Neural cell (in vitro differentiated cells): ENCODE measurements at regions not wholly inside any gene's neighbourhood (a gene's known extent, or its start where the extent isn't known, plus 50 kb on each side); places are given as distances from the start of the nearest gene placed in this dataset.

Experiments used
- EP300 ChIP-seq: fragments of 450-650 bp; conservative IDR thresholded peaks from 2 replicates; pipeline ENCODE4 v1.6.1; 2014; ENCODE audit warnings: antibody characterized with exemption, mild to moderate bottlenecking, moderate library complexity; ENCODE audit not compliant: poor library complexity, severe bottlenecking
- EZH2 ChIP-seq: fragments of 200-600, 300-800 bp; shearing (Covaris generic), sonication (generic); IDR thresholded peaks from 2 replicates; pipeline ENCODE4 v1.6.1; 2014; ENCODE audit warnings: antibody characterized with exemption, low read length, borderline replicate concordance, mild to moderate bottlenecking; ENCODE audit not compliant: insufficient read depth, poor library complexity, severe bottlenecking
- POLR2AphosphoS5 ChIP-seq: IDR thresholded peaks from 2 replicates; pipeline ENCODE4 v1.6.1; 2012
- SMC3 ChIP-seq: fragments of 450-650 bp; conservative IDR thresholded peaks from 2 replicates; pipeline ENCODE4 v1.6.1; 2014; ENCODE audit warnings: antibody characterized with exemption, mild to moderate bottlenecking, moderate library complexity; ENCODE audit not compliant: poor library complexity
- TAF1 ChIP-seq: IDR thresholded peaks from 2 replicates; pipeline ENCODE4 v1.6.1; 2012; ENCODE audit warnings: low read depth
- TF ChIP-seq, protein P1 (sequence below): fragments of 450-650 bp; IDR thresholded peaks from 2 replicates; pipeline ENCODE4 v1.5.1; 2014; ENCODE audit warnings: antibody characterized with exemption, mild to moderate bottlenecking, moderate library complexity; ENCODE audit not compliant: poor library complexity, severe bottlenecking
- TF ChIP-seq, protein P2 (sequence below): IDR thresholded peaks from 2 replicates; pipeline ENCODE4 v1.6.1; 2012; ENCODE audit warnings: borderline replicate concordance

DNA sequence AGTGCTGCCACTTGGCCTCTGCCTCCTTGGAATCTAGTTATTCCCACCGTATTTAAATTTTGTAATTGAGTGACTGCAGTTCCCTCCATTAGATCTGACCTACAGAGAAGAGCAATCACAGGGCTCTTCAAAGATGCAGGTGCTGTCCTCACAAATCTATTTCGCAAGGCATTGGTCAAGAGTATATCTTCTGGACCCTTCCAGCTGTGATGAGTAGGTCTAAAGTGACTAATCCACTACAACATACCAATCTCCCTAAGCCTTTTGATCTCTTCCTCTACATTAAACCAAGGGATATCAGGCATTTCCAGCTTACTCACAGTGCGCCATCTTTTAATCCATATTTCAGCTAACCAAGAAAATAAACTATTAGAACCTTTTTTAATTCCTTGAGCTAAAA, 65.1 kb upstream of the COL3A1 start:
- TF ChIP-seq, protein P1, sequence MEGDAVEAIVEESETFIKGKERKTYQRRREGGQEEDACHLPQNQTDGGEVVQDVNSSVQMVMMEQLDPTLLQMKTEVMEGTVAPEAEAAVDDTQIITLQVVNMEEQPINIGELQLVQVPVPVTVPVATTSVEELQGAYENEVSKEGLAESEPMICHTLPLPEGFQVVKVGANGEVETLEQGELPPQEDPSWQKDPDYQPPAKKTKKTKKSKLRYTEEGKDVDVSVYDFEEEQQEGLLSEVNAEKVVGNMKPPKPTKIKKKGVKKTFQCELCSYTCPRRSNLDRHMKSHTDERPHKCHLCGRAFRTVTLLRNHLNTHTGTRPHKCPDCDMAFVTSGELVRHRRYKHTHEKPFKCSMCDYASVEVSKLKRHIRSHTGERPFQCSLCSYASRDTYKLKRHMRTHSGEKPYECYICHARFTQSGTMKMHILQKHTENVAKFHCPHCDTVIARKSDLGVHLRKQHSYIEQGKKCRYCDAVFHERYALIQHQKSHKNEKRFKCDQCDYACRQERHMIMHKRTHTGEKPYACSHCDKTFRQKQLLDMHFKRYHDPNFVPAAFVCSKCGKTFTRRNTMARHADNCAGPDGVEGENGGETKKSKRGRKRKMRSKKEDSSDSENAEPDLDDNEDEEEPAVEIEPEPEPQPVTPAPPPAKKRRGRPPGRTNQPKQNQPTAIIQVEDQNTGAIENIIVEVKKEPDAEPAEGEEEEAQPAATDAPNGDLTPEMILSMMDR, result no peak
- TF ChIP-seq EP300 (no peak), TAF1 (no peak), POLR2AphosphoS5 (no peak), EZH2 (no peak), SMC3 (no peak)
- TF ChIP-seq, protein P2, sequence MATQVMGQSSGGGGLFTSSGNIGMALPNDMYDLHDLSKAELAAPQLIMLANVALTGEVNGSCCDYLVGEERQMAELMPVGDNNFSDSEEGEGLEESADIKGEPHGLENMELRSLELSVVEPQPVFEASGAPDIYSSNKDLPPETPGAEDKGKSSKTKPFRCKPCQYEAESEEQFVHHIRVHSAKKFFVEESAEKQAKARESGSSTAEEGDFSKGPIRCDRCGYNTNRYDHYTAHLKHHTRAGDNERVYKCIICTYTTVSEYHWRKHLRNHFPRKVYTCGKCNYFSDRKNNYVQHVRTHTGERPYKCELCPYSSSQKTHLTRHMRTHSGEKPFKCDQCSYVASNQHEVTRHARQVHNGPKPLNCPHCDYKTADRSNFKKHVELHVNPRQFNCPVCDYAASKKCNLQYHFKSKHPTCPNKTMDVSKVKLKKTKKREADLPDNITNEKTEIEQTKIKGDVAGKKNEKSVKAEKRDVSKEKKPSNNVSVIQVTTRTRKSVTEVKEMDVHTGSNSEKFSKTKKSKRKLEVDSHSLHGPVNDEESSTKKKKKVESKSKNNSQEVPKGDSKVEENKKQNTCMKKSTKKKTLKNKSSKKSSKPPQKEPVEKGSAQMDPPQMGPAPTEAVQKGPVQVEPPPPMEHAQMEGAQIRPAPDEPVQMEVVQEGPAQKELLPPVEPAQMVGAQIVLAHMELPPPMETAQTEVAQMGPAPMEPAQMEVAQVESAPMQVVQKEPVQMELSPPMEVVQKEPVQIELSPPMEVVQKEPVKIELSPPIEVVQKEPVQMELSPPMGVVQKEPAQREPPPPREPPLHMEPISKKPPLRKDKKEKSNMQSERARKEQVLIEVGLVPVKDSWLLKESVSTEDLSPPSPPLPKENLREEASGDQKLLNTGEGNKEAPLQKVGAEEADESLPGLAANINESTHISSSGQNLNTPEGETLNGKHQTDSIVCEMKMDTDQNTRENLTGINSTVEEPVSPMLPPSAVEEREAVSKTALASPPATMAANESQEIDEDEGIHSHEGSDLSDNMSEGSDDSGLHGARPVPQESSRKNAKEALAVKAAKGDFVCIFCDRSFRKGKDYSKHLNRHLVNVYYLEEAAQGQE, result no peak
